ENCODE measurements at regions not wholly inside any gene's neighbourhood (a gene's known extent, or its start where the extent isn't known, plus 50 kb on each side); places are given as distances from the start of the nearest gene placed in this dataset.
"Not testable (repeated sequence)": the region's sequence is repeated elsewhere in the genome, so short reads cannot be mapped to it uniquely, and the experiment has no call there.

DNA sequence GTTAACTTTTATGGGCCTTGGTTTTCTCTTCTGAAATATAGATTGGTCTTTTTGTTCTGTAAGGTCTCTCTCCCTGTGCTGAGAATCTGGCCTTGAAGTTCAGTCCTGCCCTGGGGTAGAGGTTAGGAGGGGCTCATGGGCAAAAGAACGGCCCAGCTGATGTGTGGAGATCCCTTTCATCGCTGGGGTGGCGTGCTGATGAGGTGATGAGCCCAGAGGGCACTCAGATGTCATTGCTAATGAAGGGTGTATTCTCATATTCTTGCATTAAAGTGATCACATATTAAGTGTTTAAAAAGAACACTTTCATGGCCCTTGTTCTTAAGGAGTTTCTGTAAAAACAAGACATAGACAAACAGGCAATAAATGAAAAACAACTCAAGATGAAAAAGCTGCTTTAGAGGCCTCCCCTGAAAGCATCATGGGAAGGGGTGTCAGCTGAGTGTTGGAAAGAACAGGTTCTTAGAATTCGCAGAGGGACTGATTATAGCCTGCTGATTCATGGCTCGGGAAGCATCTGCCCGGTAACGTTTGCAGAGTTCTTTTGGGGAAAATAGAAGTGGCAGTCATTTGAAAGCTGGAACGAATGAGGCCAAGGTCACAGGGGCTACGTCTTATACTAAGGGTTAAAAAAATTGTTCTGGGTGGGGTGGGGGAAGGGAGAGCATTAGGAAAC is 72.5 kb upstream of the GPR158 start:
- no peak for DNase-seq
- Mint-ChIP-seq H3K36me3 (no peaks in the 10 kb centered on the region), H3K4me3 (no peak overlapping the region), H3K27ac (no peak overlapping the region), H3K27me3 (peaks cover 5% of the 10 kb centered on the region), H3K9me3 (no peaks in the 10 kb centered on the region), H3K4me1 (ENCODE audit: low read depth) (no peaks in the 10 kb centered on the region)
- CTCF ChIA-PET, result interaction anchor here (0.8 to 1.7 kb wide), 3 partner anchors 9 to 22 kb away, joined by 3 to 5 read pairs (median 3); no protein-coding TSS in a partner anchor
- intact Hi-C loops (cut with micrococcal nuclease), result no loop called here
- POLR2A ChIA-PET, result no interaction called here

DNA sequence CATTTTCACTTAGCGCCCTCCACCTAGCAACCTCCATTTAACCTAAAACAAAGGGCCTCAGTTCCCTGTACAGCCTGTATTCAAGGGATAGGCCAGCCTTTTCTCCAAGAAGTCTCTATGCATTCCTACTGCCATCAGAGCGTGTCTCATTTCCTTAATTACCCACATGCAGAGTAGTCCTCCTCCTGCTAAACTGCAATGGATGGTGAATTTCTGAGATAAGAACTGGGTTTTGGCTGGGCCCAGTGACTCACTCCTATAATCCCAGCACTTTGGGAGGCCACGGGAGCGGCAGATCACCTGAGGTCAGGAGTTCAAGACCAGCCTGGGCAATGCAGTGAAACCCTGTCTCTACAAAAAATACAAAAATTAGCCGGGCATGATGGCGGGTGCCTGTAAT is 71.1 kb upstream of the GPR158 start:
- Mint-ChIP-seq H3K4me3 (no peak overlapping the region), H3K36me3 (no peaks in the 10 kb centered on the region), H3K9me3 (no peaks in the 10 kb centered on the region), H3K27ac (no peak overlapping the region), H3K4me1 (ENCODE audit: low read depth) (no peaks in the 10 kb centered on the region), H3K27me3 (peaks cover 5% of the 10 kb centered on the region)
- intact Hi-C loops (cut with micrococcal nuclease), result no loop called here
- CTCF ChIA-PET, result no interaction called here
- no peak for DNase-seq
- POLR2A ChIA-PET, result no interaction called here

DNA sequence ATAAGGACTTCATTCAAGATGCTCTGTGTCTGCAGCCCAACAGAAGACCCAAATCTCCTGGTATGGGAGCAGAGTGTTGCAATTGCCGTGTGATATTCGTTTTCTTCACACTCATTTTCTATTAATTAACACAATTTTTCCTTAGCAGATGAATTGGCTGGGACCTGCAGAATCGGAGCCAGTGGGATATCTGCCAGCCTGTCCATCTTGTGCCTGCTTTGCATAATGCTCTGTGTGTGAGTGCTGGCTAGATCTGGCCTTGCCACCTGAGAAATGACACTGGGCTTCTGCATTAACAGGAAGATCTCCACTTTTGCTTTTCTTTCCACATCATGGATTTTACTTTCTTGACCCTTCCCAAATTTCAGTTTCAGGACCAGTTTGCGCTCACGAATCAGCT is 70.4 kb upstream of the GPR158 start:
- Mint-ChIP-seq H3K9me3 (no peaks in the 10 kb centered on the region), H3K27ac (no peak overlapping the region), H3K36me3 (no peaks in the 10 kb centered on the region), H3K27me3 (peaks cover 5% of the 10 kb centered on the region), H3K4me1 (ENCODE audit: low read depth) (no peaks in the 10 kb centered on the region), H3K4me3 (no peak overlapping the region)
- DNase-seq, result no peak
- intact Hi-C loops (cut with micrococcal nuclease), result no loop called here
- ChIA-PET POLR2A (no interaction called here), CTCF (no interaction called here)

DNA sequence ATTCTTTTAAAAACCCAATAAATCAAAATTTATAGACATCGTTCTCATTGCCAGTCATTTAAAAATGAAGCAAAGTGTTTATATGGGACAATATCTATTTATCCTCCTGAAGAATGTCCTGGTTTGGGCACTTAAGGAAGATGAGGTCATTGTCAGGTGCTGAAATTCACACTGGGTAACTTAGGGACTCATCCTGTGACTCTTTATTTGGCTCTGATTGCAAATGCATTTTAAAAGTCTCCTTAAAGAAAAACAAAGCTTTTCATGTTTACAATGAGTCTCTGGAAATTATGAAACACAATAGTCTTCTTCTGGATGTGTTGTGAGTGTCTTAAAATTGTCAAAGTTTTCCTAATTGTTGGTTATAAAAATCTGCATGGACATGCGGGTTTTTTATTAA is 69.5 kb upstream of the GPR158 start:
- DNase-seq, result no peak
- ChIA-PET POLR2A (no interaction called here), CTCF (interaction anchor here (0.6 to 0.9 kb wide), 2 partner anchors 24 to 115 kb away, joined by 3 read pairs; no protein-coding TSS in a partner anchor)
- H3K27me3 Mint-ChIP-seq, result peaks cover 5% of the 10 kb centered on the region
- no peaks in the 10 kb centered on the region for H3K4me1 Mint-ChIP-seq (ENCODE audit: low read depth)
- H3K4me3 Mint-ChIP-seq, result no peak overlapping the region
- no peaks in the 10 kb centered on the region for H3K9me3 Mint-ChIP-seq
- no peaks in the 10 kb centered on the region for H3K36me3 Mint-ChIP-seq
- intact Hi-C loops (cut with micrococcal nuclease), result no loop called here
- no peak overlapping the region for H3K27ac Mint-ChIP-seq

DNA sequence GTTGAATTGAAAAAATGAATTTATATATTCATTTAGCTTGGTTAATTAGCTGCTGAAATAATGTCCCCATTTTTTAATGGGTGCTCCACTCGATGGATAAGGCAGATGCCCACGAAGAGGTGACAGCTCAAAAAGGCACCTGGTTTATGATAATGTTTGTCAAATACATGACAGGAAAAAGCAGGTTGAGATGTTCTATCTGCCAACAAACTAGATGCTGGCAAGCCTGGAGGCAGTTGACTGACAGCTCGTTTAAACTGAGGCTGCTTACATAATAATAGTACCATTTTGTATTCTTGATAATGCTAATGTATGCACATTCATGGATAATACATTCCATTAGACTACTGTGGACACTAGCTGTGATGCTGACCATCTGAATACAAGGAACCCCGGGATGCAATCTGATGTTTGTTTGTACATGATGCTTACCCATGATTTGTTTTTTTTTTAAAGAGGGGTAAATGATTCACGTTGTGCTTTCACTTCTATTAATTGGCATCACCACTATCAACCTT is 69.0 kb upstream of the GPR158 start:
- Mint-ChIP-seq H3K9me3 (no peaks in the 10 kb centered on the region), H3K36me3 (no peaks in the 10 kb centered on the region), H3K4me3 (no peak overlapping the region), H3K27me3 (peaks cover 5% of the 10 kb centered on the region), H3K4me1 (ENCODE audit: low read depth) (no peaks in the 10 kb centered on the region), H3K27ac (no peak overlapping the region)
- DNase-seq, result no peak
- CTCF ChIA-PET, result interaction anchor here (0.6 to 0.9 kb wide), 2 partner anchors 24 to 116 kb away, joined by 3 read pairs; no protein-coding TSS in a partner anchor
- intact Hi-C loops (cut with micrococcal nuclease), result no loop called here
- POLR2A ChIA-PET, result no interaction called here

DNA sequence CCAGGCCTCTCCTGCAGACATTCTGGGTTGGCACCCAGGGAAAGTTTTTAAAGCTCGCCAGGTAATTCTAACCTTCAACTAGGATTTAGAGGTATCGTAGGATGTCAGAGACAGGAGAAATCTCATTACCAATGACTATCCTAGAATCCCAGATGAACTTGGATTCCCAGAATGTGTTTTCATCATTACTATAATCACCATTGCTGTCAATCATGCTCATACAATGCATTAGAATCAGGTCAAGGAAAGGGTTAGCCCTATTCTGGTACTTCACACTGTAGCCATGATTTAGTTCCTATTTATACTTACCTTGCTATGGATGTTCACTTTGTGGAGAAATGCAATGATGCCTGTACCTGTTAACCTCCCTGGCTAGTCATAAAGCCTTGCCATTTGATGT is 67.0 kb upstream of the GPR158 start:
- Mint-ChIP-seq H3K27ac (no peak overlapping the region), H3K4me3 (no peak overlapping the region), H3K4me1 (ENCODE audit: low read depth) (no peaks in the 10 kb centered on the region), H3K27me3 (peaks cover under 1% of the 10 kb centered on the region), H3K9me3 (no peaks in the 10 kb centered on the region), H3K36me3 (no peaks in the 10 kb centered on the region)
- no peak for DNase-seq
- intact Hi-C loops (cut with micrococcal nuclease), result no loop called here
- ChIA-PET CTCF (no interaction called here), POLR2A (no interaction called here)

DNA sequence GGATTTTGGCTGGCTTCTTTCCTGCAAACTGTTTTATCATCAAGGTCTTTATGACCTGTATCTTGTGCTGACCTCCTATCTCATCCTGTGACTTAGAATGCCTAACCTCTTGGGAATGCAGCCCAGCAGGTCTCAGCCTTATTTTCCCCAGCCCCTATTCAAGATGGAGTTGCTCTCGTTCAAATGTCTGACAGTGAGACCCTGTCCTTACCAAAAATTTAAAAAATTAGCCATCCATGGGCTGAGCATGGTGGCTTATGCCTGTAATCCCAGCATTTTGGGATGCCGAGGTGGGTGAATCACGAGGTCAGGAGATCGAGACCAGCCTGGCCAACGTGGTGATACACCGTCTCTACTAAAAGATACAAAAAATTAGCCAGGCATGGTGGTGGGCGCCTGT is 64.9 kb upstream of the GPR158 start:
- H3K36me3 Mint-ChIP-seq; H3K27me3 Mint-ChIP-seq; H3K9me3 Mint-ChIP-seq; H3K4me3 Mint-ChIP-seq; intact Hi-C loops (cut with micrococcal nuclease); DNase-seq; POLR2A ChIA-PET; H3K4me1 Mint-ChIP-seq (ENCODE audit: low read depth); H3K27ac Mint-ChIP-seq: not testable (repeated sequence)
- CTCF ChIA-PET, result interaction anchor here (0.6 kb wide), 1 partner anchor 15 kb away, joined by 3 read pairs; no protein-coding TSS in a partner anchor

DNA sequence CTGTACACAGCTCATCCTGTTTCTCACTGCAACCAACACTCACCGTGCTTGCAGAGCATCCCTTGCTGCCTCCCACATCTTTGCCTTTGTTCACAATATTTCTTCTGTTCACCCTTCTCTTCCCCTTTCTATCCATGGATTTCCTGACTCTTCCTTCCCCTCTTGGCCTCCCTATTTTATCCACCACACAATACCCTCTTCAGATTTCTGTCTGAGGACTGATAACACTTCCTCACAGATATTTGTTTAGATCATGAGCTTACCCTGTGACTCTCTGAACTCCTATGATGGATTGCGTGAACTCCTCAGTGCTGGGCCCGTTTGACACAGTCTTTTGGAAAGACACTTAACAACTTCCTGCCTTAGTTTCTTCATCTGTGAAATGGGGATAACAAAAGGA is 62.8 kb upstream of the GPR158 start:
- H3K9me3 Mint-ChIP-seq, result no peaks in the 10 kb centered on the region
- no peak overlapping the region for H3K27ac Mint-ChIP-seq
- no peak for DNase-seq
- no peak overlapping the region for H3K4me3 Mint-ChIP-seq
- ChIA-PET POLR2A (no interaction called here), CTCF (interaction anchor here (0.6 to 1.4 kb wide), 4 partner anchors 10 to 469 kb away, joined by 3 to 5 read pairs (median 4); no protein-coding TSS in a partner anchor)
- H3K4me1 Mint-ChIP-seq (ENCODE audit: low read depth), result no peaks in the 10 kb centered on the region
- no peaks in the 10 kb centered on the region for H3K36me3 Mint-ChIP-seq
- peaks cover 11% of the 10 kb centered on the region for H3K27me3 Mint-ChIP-seq
- intact Hi-C loops (cut with micrococcal nuclease), result no loop called here

DNA sequence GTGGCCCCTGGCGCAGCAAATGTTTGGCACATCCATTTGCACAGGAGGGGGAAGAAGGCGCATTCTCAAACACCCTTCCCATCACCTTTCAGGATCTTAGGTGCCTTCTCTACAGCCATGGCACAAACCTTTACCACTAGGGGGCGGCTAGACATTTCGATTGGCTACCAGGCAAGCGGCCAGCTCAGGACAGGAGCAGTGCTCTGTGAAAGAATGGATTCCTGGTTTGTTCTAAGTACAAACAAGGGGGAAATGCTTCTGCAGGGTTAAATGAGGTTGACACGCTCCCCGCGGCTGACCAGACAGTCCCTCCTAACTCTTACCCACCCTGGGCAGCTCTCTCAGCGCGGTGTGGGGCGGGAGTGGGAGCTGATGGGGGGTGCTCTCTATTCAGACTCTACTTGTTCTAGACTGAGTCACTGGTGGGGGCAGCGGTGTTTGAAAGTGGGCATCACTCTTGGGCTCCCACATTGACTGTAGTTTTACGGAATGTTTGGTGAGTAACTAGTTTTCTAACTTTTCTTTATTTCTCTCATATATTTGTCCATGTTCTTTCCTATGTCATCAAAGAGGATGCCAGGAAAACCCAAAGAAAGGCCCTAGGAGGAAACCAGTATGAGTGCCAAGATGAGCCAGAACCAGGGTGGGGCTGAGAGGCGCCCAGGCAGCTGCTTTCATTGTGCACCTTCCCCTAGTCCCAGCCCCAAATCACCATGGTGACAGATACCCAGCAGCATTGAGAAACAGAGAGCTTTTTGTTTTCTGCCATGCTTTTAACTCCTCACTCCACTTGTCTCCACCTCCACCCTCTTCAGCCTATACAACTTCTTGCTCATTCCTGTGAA is 61.4 kb upstream of the GPR158 start:
- DNase-seq, result peak; percentile 52
- no peak overlapping the region for H3K27ac Mint-ChIP-seq
- H3K36me3 Mint-ChIP-seq, result no peaks in the 10 kb centered on the region
- H3K4me3 Mint-ChIP-seq, result no peak overlapping the region
- no peaks in the 10 kb centered on the region for H3K4me1 Mint-ChIP-seq (ENCODE audit: low read depth)
- CTCF ChIA-PET, result interaction anchor here (0.6 to 1.9 kb wide), 10 partner anchors 11 to 615 kb away, joined by 3 to 11 read pairs (median 4); no protein-coding TSS in a partner anchor
- H3K9me3 Mint-ChIP-seq, result no peaks in the 10 kb centered on the region
- intact Hi-C loops (cut with micrococcal nuclease), result no loop called here
- POLR2A ChIA-PET, result no interaction called here
- peaks cover 11% of the 10 kb centered on the region for H3K27me3 Mint-ChIP-seq

DNA sequence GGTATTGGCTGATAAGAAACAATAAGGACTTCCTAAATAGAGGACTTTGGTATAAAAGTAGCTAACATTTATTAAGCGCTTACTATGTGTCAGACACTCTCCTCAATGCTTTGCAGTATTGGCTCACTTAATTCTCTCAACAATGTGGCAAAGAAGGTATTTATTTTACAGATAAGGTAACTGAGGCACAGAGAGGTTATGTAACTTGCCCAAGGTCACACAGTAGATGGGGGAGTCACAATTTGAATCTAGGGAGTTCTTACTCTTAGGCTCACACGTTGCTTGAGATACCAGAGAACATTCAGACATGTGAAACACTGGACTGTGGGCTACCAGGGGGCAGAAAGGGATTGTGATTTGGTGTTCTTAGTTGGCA is 60.8 kb upstream of the GPR158 start:
- Mint-ChIP-seq H3K4me1 (ENCODE audit: low read depth) (no peaks in the 10 kb centered on the region), H3K9me3 (no peaks in the 10 kb centered on the region), H3K36me3 (no peaks in the 10 kb centered on the region), H3K27me3 (peaks cover 11% of the 10 kb centered on the region), H3K27ac (no peak overlapping the region), H3K4me3 (no peak overlapping the region)
- ChIA-PET POLR2A (no interaction called here), CTCF (interaction anchor here (1.0 to 1.9 kb wide), 5 partner anchors 12 to 499 kb away, joined by 3 to 11 read pairs (median 3); no protein-coding TSS in a partner anchor)
- intact Hi-C loops (cut with micrococcal nuclease), result no loop called here
- no peak for DNase-seq

DNA sequence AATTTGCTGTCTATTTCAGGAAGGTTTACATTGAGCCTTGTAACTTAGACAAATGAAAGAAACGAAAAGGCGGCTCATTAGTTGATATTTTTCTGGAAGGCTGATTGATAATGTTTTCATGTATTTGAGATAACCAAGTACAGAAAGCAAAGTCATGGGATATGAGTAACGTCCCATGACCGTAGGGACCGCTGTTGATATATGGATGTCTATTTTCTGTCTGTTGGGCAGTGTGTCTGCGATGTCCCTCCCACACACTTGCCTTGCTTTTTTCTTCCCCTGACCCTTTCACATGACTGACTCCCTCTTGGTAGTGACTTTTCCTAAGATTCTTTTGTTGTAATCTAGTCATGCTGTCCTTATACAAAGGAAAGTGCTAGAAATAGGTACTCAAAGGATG is 57.0 kb upstream of the GPR158 start:
- no peak overlapping the region for H3K27ac Mint-ChIP-seq
- no peaks in the 10 kb centered on the region for H3K36me3 Mint-ChIP-seq
- DNase-seq, result no peak
- H3K4me3 Mint-ChIP-seq, result no peak overlapping the region
- CTCF ChIA-PET, result no interaction called here
- POLR2A ChIA-PET, result no interaction called here
- H3K9me3 Mint-ChIP-seq, result no peaks in the 10 kb centered on the region
- no peaks in the 10 kb centered on the region for H3K4me1 Mint-ChIP-seq (ENCODE audit: low read depth)
- intact Hi-C loops (cut with micrococcal nuclease), result no loop called here
- H3K27me3 Mint-ChIP-seq, result peaks cover 15% of the 10 kb centered on the region

DNA sequence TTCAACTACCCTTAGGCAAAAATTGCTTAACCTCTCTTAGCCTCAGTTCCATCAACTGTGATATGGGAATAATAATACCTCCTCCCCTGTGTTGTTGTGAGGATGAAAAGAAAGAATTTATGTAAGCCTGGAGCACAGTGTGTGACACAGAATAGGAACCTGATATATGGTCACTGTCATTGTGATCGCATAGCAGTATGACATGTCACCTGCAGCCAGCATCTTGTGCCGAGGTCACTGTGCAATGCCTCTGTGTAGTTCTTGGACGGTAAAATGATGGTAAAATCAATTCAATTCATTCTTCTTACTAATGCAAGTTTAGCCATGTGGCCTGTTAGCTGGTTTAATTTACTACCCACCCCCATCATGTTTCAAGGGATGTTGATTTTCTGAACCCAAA is 54.6 kb upstream of the GPR158 start:
- DNase-seq, result no peak
- ChIA-PET CTCF (no interaction called here), POLR2A (no interaction called here)
- Mint-ChIP-seq H3K4me1 (ENCODE audit: low read depth) (no peaks in the 10 kb centered on the region), H3K27me3 (peaks cover 7% of the 10 kb centered on the region), H3K27ac (no peak overlapping the region), H3K4me3 (no peak overlapping the region), H3K9me3 (no peaks in the 10 kb centered on the region), H3K36me3 (no peaks in the 10 kb centered on the region)
- intact Hi-C loops (cut with micrococcal nuclease), result no loop called here

Data from activated CD4-positive, alpha-beta memory T cell treated with anti-CD3 and anti-CD28 coated beads for 36 hours (primary cell).